HepG2 (cell line): ENCODE measurements at regions not wholly inside any gene's neighbourhood (a gene's known extent, or its start where the extent isn't known, plus 50 kb on each side); places are given as distances from the start of the nearest gene placed in this dataset.
"Not testable (repeated sequence)": the region's sequence is repeated elsewhere in the genome, so short reads cannot be mapped to it uniquely, and the experiment has no call there.

Source experiments
- ATAC-seq: fragments of 200-7000 bp; cut with Tn5 transposase; 3 replicates; pipeline ENCODE4 v1.9.1; 2020; ENCODE audit warnings: mild to moderate bottlenecking, moderate library complexity
- BruUV-seq: library from RNA; stranded (reverse); fragments of 400-500 nt; replicated peaks from 2 replicates; lab custom pipeline; 2021; lab: Mats Ljungman, UMichigan
- CTCF ChIA-PET: fragments of 300-600 bp; formaldehyde crosslinking; extraction: SDS; loops from one replicate; lab custom pipeline; 2021; ENCODE audit warnings: low total read pairs, inconsistent platforms, low intra/inter-chr PET ratio; lab: Yijun Ruan, JAX
- POLR2A ChIA-PET: fragments of 350-600 bp; sonication (Branson Sonifier 250); formaldehyde crosslinking; loops from one replicate; lab custom pipeline; 2020; ENCODE audit warnings: antibody characterized with exemption, inconsistent platforms; lab: Yijun Ruan, JAX
- DNase-seq: peaks from one replicate; pipeline ENCODE4 v3.0.0-alpha.2; 2015; ENCODE audit warnings: low spot score
- FAIRE-seq: peaks from 3 replicates; lab custom pipeline; 2011; peaks lifted over from hg19 to GRCh38; lab: Jason Lieb, UNC
- H2AFZ ChIP-seq: one replicate; pipeline ENCODE4 v1.6.1; 2011; ENCODE audit warnings: low read length, inconsistent platforms
- H3K27ac ChIP-seq: fragments of 300-600 bp; 3 replicates; pipeline ENCODE4 v1.8.0; 2011; ENCODE audit warnings: mixed run types, mild to moderate bottlenecking, mixed read lengths, low read length, inconsistent platforms; ENCODE audit not compliant: insufficient read depth; ENCODE audit errors: extremely low read length
- H3K27me3 ChIP-seq, 2 experiments: fragments of 200-600 bp in 1 of 2; 2 replicates in 1 of 2; 3 replicates in 1 of 2; pipeline versions ENCODE4 v1.6.0 to v1.8.0; 2011; ENCODE audit warnings: low read length in 2 of 2, mild to moderate bottlenecking in 2 of 2, moderate library complexity in 2 of 2, inconsistent platforms in 1 of 2; ENCODE audit not compliant: insufficient read depth in 2 of 2, control insufficient read depth in 1 of 2
- H3K36me3 ChIP-seq, 2 experiments: fragments of 200-600 bp in 1 of 2; replicated peaks in 1 of 2; 2 replicates in 1 of 2; 3 replicates in 1 of 2; pipeline versions ENCODE4 v1.5.1 to v1.8.0; 2011; ENCODE audit warnings: low read length in 2 of 2, inconsistent platforms in 1 of 2; ENCODE audit not compliant: insufficient read depth in 2 of 2, control insufficient read depth in 1 of 2
- H3K4me1 ChIP-seq: 2 replicates; pipeline ENCODE4 v1.5.1; 2012; ENCODE audit warnings: low read length, inconsistent platforms; ENCODE audit not compliant: insufficient read depth
- H3K4me2 ChIP-seq: 2 replicates; pipeline ENCODE4 v1.6.0; 2011; ENCODE audit warnings: low read depth, low read length, inconsistent platforms
- H3K4me3 ChIP-seq, 3 experiments: fragments of 200-600 bp in 1 of 3; sonication (generic), shearing (Covaris generic) in 1 of 3; replicated peaks in 1 of 3; 2 replicates each; pipeline ENCODE4 v1.5.1; 2011 to 2016; ENCODE audit warnings: low read length in 3 of 3, inconsistent platforms in 2 of 3, low read depth in 2 of 3, mild to moderate bottlenecking in 2 of 3, control low read depth in 1 of 3, mixed read lengths in 1 of 3; ENCODE audit not compliant: insufficient read depth in 1 of 3
- H3K79me2 ChIP-seq: one replicate; pipeline ENCODE4 v1.6.1; 2011; ENCODE audit warnings: low read length, inconsistent platforms; ENCODE audit not compliant: insufficient read depth
- H3K9ac ChIP-seq: 2 replicates; pipeline ENCODE4 v1.6.0; 2011; ENCODE audit warnings: mild to moderate bottlenecking, low read depth, low read length, inconsistent platforms; ENCODE audit not compliant: insufficient read depth
- H3K9me3 ChIP-seq: 2 replicates; pipeline ENCODE4 v1.5.1; 2012; ENCODE audit warnings: mild to moderate bottlenecking, low read length
- H4K20me1 ChIP-seq: 2 replicates; pipeline ENCODE4 v1.6.0; 2011; ENCODE audit warnings: inconsistent platforms, mild to moderate bottlenecking, low read length, moderate library complexity; ENCODE audit not compliant: insufficient read depth
- CEBPG ChIP-seq: IDR thresholded peaks from 2 replicates; pipeline ENCODE4 v1.6.1; 2016
- HMGXB4 ChIP-seq, 2 experiments: sonication (generic) in 1 of 2; formaldehyde crosslinking in 1 of 2; IDR thresholded peaks; 2 replicates each; pipeline versions ENCODE4 v1.4.0 to v1.6.1; 2018 to 2020; ENCODE audit warnings: missing genetic modification reagents in 2 of 2, borderline replicate concordance in 1 of 2, low read depth in 1 of 2, mild to moderate bottlenecking in 1 of 2, missing biosample characterization in 1 of 2
- ZNF770 ChIP-seq: sonication (generic); formaldehyde crosslinking; IDR thresholded peaks from 2 replicates; pipeline ENCODE4 v1.5.0; 2020; ENCODE audit warnings: mild to moderate bottlenecking, missing genetic modification reagents
- WGBS: methylation state at CpG from one replicate; pipeline ENCODE4 v1.1.6; 2017; ENCODE audit warnings: low lambda C conversion rate; 5-methylcytosine and 5-hydroxymethylcytosine counted together
- in situ Hi-C: cut with HindIII; loops from 2 replicates; pipeline ENCODE4 v1.10.0; 2017; ENCODE audit warnings: low pct_unique_long_range_greater_than_20kb; ENCODE audit not compliant: extremely low pct_ligation_motif_present
- intact Hi-C: fragments of 100-400 bp; cut with micrococcal nuclease; formaldehyde crosslinking; loops from one replicate; pipeline ENCODE4 v1.10.0; 2022; ENCODE audit not compliant: unreplicated experiment

- H3K36me3 ChIP-seq, H3K27ac ChIP-seq: not testable (repeated sequence)
- 81% methylated on average over 8 of the region's 8 CpGs for WGBS
- TF ChIP-seq HMGXB4 (CRISPR knock-in tag; IDR thresholded peaks at IDR 0.05; ENCODE audit: borderline replicate concordance in 1 of 2, low read depth in 1 of 2) (0 out of 4 replicates have a peak, but pooled peaks of 1 of the 2 experiments have one; percentile 7), CEBPG (peak; percentile 16; the same call in 1 of the 2 replicates), ZNF770 (CRISPR knock-in tag) (peak; percentile 58; the same call in 1 of the 2 replicates)
- TF ChIP-seq, all 625 proteins: peak for 3; not testable (repeated sequence) for 622
- H3K79me2 ChIP-seq, DNase-seq, intact Hi-C loops, H2AFZ ChIP-seq, H3K27me3 ChIP-seq, H3K9me3 ChIP-seq, in situ Hi-C loops, H4K20me1 ChIP-seq, ATAC-seq, FAIRE-seq, CTCF ChIA-PET, H3K9ac ChIP-seq, BruUV-seq: not testable (repeated sequence)
- Histone ChIP-seq H3K4me3 (peak overlapping the region in 1 of 3 experiments; percentile 54; a peak in 1 of 6 replicates), H3K4me1 (peaks cover 55% of the 10 kb centered on the region), H3K4me2 (peak overlapping the region; percentile 71)
- POLR2A ChIA-PET, result interaction anchor here (0.6 to 2.8 kb wide), 6 partner anchors 16 to 266 kb away, joined by 3 to 38 read pairs (median 4); partner anchors contain the start of gene IER5L
Observed at GRCh38 chr9:129443515-129444164, 177.3 kb downstream of the C9orf50 start.
